ENCODE measurements at regions not wholly inside any gene's neighbourhood (a gene's known extent, or its start where the extent isn't known, plus 50 kb on each side); places are given as distances from the start of the nearest gene placed in this dataset.

- H3K4me3 ChIP-seq (ENCODE audit: low read depth, low read length): no peak overlapping the region
- FAIRE-seq (no peak), DNase-seq (ENCODE audit: low read depth) (no peak)
- no peaks in the 10 kb centered on the region for H3K36me3 ChIP-seq (ENCODE audit: control insufficient read depth, insufficient read depth, low read length)
- TF ChIP-seq, protein P1, sequence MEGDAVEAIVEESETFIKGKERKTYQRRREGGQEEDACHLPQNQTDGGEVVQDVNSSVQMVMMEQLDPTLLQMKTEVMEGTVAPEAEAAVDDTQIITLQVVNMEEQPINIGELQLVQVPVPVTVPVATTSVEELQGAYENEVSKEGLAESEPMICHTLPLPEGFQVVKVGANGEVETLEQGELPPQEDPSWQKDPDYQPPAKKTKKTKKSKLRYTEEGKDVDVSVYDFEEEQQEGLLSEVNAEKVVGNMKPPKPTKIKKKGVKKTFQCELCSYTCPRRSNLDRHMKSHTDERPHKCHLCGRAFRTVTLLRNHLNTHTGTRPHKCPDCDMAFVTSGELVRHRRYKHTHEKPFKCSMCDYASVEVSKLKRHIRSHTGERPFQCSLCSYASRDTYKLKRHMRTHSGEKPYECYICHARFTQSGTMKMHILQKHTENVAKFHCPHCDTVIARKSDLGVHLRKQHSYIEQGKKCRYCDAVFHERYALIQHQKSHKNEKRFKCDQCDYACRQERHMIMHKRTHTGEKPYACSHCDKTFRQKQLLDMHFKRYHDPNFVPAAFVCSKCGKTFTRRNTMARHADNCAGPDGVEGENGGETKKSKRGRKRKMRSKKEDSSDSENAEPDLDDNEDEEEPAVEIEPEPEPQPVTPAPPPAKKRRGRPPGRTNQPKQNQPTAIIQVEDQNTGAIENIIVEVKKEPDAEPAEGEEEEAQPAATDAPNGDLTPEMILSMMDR (IDR thresholded peaks at IDR 0.05; ENCODE audit: insufficient read depth, low read length, severe bottlenecking): no peak
- no peaks in the 10 kb centered on the region for H3K27me3 ChIP-seq (ENCODE audit: control insufficient read depth, insufficient read depth, low read length)
These were observed 680.4 kb upstream of the GJE1 start for GRCh38 chr6:141452354-141452686.

DNA sequence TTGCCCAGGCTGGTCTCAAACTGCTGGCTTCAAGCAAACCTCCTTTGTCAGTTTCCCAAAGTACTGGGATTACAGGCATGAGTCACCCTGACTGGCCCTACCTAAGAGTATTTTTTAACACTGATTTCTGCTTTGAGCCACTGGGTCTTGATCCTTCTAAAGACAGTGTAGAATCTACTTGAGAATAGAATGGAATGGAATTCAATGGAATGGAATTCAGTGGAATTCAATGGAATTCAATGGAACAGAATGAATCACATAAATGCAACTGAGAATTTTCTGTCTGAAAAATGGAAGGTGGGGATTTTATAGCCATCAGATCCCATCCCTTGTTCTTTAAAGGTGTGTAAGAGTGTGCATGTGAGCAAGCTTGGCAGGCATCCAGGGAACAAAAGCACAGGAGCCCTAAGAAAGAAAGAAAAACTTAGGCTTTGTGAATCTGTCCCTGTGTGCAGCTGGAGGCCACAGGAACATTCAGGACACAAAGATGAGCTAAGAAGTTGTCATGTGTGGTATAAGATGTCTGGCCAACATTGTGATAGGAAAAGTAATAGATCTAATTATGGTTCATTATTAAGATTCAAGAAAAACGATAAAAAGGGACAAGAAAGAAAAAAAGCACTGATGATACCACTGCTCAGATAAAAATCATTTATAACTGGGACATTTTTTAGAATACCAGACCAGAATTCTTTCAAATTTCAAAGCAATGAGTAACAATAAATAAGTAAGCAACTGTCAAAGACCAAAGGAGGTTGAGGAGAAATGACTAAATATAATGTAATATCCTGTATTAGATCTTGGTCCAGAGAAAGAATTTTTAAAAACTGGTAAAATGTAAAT is 681.0 kb upstream of the GJE1 start:
- no peak for FAIRE-seq
- TF ChIP-seq, protein P1 (IDR thresholded peaks at IDR 0.05; ENCODE audit: insufficient read depth, low read length, severe bottlenecking): no peak
- Histone ChIP-seq H3K27me3 (ENCODE audit: control insufficient read depth, insufficient read depth, low read length) (no peaks in the 10 kb centered on the region), H3K4me3 (ENCODE audit: low read depth, low read length) (no peak overlapping the region), H3K36me3 (ENCODE audit: control insufficient read depth, insufficient read depth, low read length) (no peaks in the 10 kb centered on the region)
- peak; percentile 78 for DNase-seq (ENCODE audit: low read depth)

DNA sequence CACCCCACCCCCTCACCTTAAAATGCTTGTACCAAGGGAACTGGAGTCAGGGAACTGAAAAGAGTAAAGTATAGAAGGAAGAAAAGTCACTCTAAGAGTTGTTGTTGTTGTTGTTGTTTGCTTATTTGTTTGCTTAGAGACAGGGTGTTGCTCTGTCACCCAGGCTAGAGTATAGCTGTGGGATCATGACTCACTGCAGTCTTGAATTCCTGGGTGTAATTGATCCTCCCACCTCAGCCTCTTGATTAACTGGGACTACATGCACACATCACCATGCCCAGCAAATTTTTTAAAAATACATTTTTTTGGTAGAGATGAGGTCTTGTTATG is 681.6 kb upstream of the GJE1 start:
- no peak for DNase-seq (ENCODE audit: low read depth)
- TF ChIP-seq, protein P1 (IDR thresholded peaks at IDR 0.05; ENCODE audit: insufficient read depth, low read length, severe bottlenecking): no peak
- FAIRE-seq: no peak

GRCh38 chr6:141445928-141446628 is 686.6 kb upstream of the GJE1 start:
- Histone ChIP-seq H3K27me3 (ENCODE audit: control insufficient read depth, insufficient read depth, low read length) (no peaks in the 10 kb centered on the region), H3K36me3 (ENCODE audit: control insufficient read depth, insufficient read depth, low read length) (no peaks in the 10 kb centered on the region), H3K4me3 (ENCODE audit: low read depth, low read length) (no peak overlapping the region)
- DNase-seq (ENCODE audit: low read depth) (no peak), FAIRE-seq (no peak)
- TF ChIP-seq, protein P1 (IDR thresholded peaks at IDR 0.05; ENCODE audit: insufficient read depth, low read length, severe bottlenecking): no peak

More for the DNA sequence above, 681.6 kb upstream of the GJE1 start:
- Histone ChIP-seq H3K27me3 (ENCODE audit: control insufficient read depth, insufficient read depth, low read length) (no peaks in the 10 kb centered on the region), H3K36me3 (ENCODE audit: control insufficient read depth, insufficient read depth, low read length) (no peaks in the 10 kb centered on the region), H3K4me3 (ENCODE audit: low read depth, low read length) (no peak overlapping the region)

DNA sequence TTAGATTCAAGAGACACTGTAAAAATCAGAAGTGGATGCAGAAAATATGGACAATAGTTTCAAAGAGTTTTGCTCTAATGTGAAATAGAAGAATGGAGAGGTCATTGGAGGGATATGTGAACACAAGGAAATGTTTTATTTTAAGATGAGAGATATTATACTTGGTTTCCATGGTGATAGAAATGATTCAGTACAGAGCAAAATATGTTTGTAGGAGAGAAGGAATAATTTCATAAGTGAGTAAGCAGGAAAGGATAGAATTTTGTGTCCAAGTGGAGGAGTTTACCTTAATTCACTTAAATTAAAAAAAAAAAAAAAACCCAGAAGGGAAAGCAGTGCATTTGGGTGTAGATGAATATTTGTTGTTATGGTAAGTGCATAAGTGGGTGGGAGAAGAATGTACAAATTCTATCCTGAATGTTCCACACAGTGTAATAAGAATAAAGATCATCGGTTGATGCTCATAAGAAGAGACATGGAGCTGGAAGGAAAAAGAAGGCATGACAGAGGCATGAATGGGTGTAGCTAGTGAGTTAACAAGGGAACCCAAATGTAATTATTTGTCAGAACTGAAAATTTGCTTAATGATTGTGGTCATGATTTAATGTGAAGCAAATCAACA is 688.9 kb upstream of the GJE1 start:
- no peaks in the 10 kb centered on the region for H3K27me3 ChIP-seq (ENCODE audit: control insufficient read depth, insufficient read depth, low read length)
- no peak for FAIRE-seq
- H3K36me3 ChIP-seq (ENCODE audit: control insufficient read depth, insufficient read depth, low read length): no peaks in the 10 kb centered on the region
- TF ChIP-seq, protein P1 (IDR thresholded peaks at IDR 0.05; ENCODE audit: insufficient read depth, low read length, severe bottlenecking): no peak
- no peak for DNase-seq (ENCODE audit: low read depth)
- H3K4me3 ChIP-seq (ENCODE audit: low read depth, low read length): no peak overlapping the region

Data from bronchial epithelial cell (primary cell).